Gastroesophageal sphincter (tissue), 3 donors: ENCODE measurements at regions not wholly inside any gene's neighbourhood (a gene's known extent, or its start where the extent isn't known, plus 50 kb on each side); places are given as distances from the start of the nearest gene placed in this dataset.

Source experiments
- POLR2A ChIP-seq, 2 donors: fragments of 450-650 bp; IDR thresholded peaks; one replicate each; pipeline ENCODE4 v1.6.1; 2017; ENCODE audit warnings: antibody characterized with exemption in 2 of 2, mild to moderate bottlenecking in 2 of 2, moderate library complexity in 1 of 2
- TF ChIP-seq, protein P1 (sequence below), 4 experiments: fragments of 200-600 bp in 2 of 4; fragments of 450-650 bp in 2 of 4; sonication (generic) in 1 of 4; IDR thresholded peaks; one replicate each; pipeline ENCODE4 v1.5.1; 2017 to 2019; ENCODE audit warnings: antibody characterized with exemption in 4 of 4, mild to moderate bottlenecking in 2 of 4, moderate library complexity in 2 of 4

DNA sequence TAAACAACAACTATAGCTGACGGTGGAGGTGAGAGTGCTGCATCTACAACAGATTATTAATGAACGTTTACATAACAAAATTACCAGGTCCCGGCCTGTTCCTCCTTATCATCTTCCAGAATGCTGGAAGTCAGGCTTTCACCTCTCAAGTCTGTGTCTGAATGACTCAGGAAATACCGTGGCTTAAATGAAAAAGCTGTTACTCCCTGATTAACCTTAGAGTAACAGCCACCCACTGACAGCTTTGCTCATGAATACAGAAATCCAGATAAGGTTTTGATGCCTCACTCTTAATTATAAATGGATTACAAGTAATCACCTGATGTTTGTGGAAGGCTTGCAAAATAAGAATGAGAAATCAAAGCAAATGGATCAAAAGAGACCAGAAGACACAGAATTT, 885.3 kb upstream of the CELF4 start:
- TF ChIP-seq, protein P1, sequence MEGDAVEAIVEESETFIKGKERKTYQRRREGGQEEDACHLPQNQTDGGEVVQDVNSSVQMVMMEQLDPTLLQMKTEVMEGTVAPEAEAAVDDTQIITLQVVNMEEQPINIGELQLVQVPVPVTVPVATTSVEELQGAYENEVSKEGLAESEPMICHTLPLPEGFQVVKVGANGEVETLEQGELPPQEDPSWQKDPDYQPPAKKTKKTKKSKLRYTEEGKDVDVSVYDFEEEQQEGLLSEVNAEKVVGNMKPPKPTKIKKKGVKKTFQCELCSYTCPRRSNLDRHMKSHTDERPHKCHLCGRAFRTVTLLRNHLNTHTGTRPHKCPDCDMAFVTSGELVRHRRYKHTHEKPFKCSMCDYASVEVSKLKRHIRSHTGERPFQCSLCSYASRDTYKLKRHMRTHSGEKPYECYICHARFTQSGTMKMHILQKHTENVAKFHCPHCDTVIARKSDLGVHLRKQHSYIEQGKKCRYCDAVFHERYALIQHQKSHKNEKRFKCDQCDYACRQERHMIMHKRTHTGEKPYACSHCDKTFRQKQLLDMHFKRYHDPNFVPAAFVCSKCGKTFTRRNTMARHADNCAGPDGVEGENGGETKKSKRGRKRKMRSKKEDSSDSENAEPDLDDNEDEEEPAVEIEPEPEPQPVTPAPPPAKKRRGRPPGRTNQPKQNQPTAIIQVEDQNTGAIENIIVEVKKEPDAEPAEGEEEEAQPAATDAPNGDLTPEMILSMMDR (IDR thresholded peaks at IDR 0.05), result no peak
- no peak for TF ChIP-seq POLR2A (IDR thresholded peaks at IDR 0.05)
